OCI-LY1 (cell line): ENCODE measurements at regions not wholly inside any gene's neighbourhood (a gene's known extent, or its start where the extent isn't known, plus 50 kb on each side); places are given as distances from the start of the nearest gene placed in this dataset.
"Not testable (repeated sequence)": the region's sequence is repeated elsewhere in the genome, so short reads cannot be mapped to it uniquely, and the experiment has no call there.

Experiments used
- CTCF ChIP-seq: fragments of 200-600 bp; sonication (generic), shearing (Covaris generic); IDR thresholded peaks from 2 replicates; pipeline ENCODE4 v1.5.1; 2017; ENCODE audit warnings: mild to moderate bottlenecking, antibody characterized with exemption, low read length, moderate library complexity, mixed read lengths
- EZH2 ChIP-seq: fragments of 200-600 bp; sonication (generic), shearing (Covaris generic); IDR thresholded peaks from 2 replicates; pipeline ENCODE4 v1.8.0; 2017; ENCODE audit warnings: borderline replicate concordance, mixed run types, mild to moderate bottlenecking, antibody characterized with exemption, low read length, moderate library complexity, mixed read lengths

- not testable (repeated sequence) for TF ChIP-seq CTCF, EZH2
Observed at GRCh38 chr17:21759636-21760035, 67.3 kb downstream of the KCNJ18 start.
